Upper lobe of left lung (tissue), 4 donors: ENCODE measurements at regions not wholly inside any gene's neighbourhood (a gene's known extent, or its start where the extent isn't known, plus 50 kb on each side); places are given as distances from the start of the nearest gene placed in this dataset.

Experiments used
- EP300 ChIP-seq, 4 donors: sonication (generic); formaldehyde crosslinking; IDR thresholded peaks; one replicate each; pipeline ENCODE4 v1.5.1; 2017; ENCODE audit warnings: antibody characterized with exemption in 4 of 4, control low read depth in 2 of 4
- POLR2A ChIP-seq, 4 donors: fragments of 450-650 bp; IDR thresholded peaks; one replicate each; pipeline ENCODE4 v1.5.1; 2016 to 2017; ENCODE audit warnings: antibody characterized with exemption in 4 of 4, mild to moderate bottlenecking in 2 of 4
- TF ChIP-seq, protein P1 (sequence below), 6 experiments: fragments of 450-650 bp in 4 of 6; fragments of 200-600 bp in 2 of 6; sonication (generic) in 2 of 6; IDR thresholded peaks; one replicate each; pipeline ENCODE4 v1.5.1; 2016 to 2019; ENCODE audit warnings: antibody characterized with exemption in 6 of 6

GRCh38 chr12:97109441-97109840 is 202.4 kb downstream of the NEDD1 start:
- TF ChIP-seq, protein P1, sequence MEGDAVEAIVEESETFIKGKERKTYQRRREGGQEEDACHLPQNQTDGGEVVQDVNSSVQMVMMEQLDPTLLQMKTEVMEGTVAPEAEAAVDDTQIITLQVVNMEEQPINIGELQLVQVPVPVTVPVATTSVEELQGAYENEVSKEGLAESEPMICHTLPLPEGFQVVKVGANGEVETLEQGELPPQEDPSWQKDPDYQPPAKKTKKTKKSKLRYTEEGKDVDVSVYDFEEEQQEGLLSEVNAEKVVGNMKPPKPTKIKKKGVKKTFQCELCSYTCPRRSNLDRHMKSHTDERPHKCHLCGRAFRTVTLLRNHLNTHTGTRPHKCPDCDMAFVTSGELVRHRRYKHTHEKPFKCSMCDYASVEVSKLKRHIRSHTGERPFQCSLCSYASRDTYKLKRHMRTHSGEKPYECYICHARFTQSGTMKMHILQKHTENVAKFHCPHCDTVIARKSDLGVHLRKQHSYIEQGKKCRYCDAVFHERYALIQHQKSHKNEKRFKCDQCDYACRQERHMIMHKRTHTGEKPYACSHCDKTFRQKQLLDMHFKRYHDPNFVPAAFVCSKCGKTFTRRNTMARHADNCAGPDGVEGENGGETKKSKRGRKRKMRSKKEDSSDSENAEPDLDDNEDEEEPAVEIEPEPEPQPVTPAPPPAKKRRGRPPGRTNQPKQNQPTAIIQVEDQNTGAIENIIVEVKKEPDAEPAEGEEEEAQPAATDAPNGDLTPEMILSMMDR (IDR thresholded peaks at IDR 0.05), result no peak
- no peak for TF ChIP-seq EP300 (IDR thresholded peaks at IDR 0.05)
- TF ChIP-seq POLR2A (IDR thresholded peaks at IDR 0.05), result no peak
